GM21447 (cell line): ENCODE measurements at regions not wholly inside any gene's neighbourhood (a gene's known extent, or its start where the extent isn't known, plus 50 kb on each side); places are given as distances from the start of the nearest gene placed in this dataset.

ENCODE experiments used
- ATAC-seq: cut with Tn5 transposase; IDR thresholded peaks from one replicate; pipeline ENCODE4 v1.9.1; 2021; ENCODE audit not compliant: unreplicated experiment

- ATAC-seq: no peak
Measured at GRCh38 chr4:23547096-23547495, 342.8 kb downstream of the PPARGC1A start.

- ATAC-seq: no peak
Measured at GRCh38 chr4:23539969-23540569, 349.8 kb downstream of the PPARGC1A start.

GRCh38 chr4:23533859-23534258 is 356.0 kb downstream of the PPARGC1A start:
- no peak for ATAC-seq

DNA sequence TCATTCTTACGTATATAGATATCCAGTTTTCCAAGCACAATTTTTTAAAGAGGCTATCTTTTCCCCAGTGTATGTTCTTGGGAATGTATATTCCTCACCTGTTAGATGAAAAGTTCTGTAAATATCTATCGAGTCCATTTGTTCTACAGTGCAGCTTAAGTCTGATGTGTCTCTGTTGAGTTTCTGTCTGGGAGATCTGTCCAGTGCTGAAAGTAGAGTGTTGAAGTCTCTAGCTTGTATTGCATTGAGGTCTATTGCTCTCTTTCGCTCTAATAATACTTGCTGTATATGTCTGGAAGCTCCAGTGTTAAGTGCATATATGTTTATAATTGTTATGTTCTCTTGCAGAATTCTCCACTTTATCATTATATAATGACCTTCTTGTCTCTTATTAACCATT is 373.1 kb downstream of the PPARGC1A start:
- no peak for ATAC-seq

- ATAC-seq: no peak
Measured at GRCh38 chr4:23504083-23504482, 385.8 kb downstream of the PPARGC1A start.

DNA sequence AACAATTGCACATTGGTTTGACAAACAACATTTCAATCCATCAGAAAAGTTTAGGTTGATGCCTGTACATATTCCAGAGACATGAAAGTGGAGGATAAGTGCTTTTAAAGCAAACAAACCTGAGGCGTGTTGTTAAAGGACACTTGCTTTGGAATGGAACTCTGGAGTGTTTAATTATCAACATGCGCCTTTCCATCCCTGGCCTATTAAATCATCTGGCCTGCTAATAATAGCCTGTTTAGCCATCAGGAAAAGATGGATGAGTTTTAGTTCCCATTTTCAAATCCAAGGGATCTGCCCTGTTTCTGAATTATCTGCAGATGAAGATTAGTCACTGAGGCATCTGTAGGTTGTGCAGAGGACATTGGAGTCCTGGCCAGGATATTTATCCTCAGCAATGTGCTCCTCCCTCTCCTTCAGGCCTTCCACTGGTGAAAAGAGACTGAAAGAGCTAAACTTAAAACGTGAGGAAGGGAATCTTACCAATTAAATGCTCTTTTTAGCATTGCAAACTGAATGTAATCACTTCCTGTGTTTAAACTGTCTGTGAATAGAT is 388.9 kb downstream of the PPARGC1A start:
- no peak for ATAC-seq

DNA sequence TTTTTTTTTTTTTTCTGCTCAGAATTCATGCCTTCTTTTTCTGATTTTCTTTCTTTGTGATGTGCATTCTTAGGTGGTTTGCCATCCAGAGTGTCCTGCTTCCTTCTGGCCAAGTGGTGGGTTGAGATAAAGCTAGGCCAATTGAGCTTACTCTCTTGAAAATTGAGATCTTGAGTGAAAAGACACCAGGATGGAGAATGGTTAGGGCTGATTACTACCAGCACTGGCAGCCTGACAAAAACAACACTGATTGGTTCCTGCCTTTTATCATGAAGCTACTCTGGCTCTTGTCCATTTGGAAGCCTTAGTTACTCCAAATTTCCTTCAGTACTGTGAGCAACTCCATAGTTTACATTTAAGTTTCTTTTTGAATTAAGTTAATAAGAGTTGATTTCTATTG is 404.0 kb downstream of the PPARGC1A start:
- no peak for ATAC-seq

DNA sequence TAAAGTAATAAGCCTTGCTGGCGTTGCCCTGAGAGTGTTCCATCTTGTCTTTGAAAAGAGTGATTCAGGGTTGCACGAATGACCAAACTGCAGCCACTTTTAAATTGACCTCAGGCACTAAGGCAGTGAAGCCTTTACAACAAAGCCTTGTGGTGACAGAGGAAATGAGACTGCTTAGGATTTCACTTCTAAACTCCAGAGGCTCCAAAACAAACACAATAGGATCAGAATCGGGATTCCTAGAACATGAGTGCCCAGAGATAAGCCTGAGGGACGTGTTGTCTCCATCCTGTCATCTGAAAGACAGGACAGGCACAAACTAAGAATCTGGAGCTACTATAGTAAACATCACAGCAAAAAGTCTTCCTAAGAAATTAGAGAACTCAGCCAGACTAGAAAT is 405.2 kb downstream of the PPARGC1A start:
- ATAC-seq: no peak

DNA sequence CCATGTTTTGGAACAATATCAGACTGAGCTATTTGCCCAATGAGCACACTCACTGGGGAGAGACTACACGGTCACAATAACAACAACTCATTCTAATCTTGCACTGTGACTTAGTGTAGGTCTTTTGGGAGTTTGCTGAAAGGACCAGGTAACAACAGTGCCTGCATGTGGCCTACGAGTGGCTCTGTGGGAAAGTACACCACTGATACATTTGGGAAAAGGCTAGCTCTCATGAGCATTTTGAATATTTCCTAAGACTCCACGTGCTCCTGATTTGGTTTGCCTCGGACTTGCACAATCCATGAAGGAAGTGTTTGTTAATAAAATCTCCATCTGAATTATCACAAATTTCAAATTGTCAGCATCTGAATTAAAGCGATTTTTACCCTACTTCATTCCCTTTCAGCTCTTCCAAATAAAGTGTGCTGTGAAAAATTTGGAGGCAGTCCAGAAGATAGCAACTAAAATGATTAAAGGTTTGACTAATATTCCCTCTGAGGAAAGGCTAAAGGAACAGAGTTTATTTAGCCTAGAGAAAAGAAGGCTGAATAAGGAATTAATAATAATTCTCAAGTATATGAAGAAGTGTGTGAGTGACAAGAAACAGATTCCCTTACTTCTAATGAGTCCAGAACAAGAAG is 406.4 kb downstream of the PPARGC1A start:
- no peak for ATAC-seq

- no peak for ATAC-seq
Measured at GRCh38 chr4:23481566-23481965, 408.3 kb downstream of the PPARGC1A start.

GRCh38 chr4:23477905-23478304 is 411.9 kb downstream of the PPARGC1A start:
- ATAC-seq: no peak

GRCh38 chr4:23476515-23477090 is 413.2 kb downstream of the PPARGC1A start:
- ATAC-seq: no peak

- no peak for ATAC-seq
Measured at GRCh38 chr4:23463071-23463470, 426.8 kb downstream of the PPARGC1A start.

DNA sequence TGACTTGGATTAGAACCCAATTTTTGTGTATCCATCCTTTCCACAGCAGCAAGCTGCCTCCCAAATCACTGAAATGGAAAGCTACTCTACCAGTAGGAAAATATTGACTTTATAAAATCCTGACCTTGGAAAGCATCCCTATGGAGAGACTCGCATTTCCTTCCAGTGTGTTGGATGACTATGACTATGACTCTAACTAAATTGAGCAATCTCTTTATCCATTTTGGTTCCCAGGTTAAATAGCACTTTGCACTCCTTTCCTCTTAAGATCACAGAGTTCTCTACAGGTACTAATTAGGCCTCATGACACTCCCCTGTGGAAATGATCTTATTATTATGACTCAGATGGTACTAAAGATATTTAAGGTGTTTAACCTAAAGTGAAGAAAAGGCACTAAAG is 431.8 kb downstream of the PPARGC1A start:
- no peak for ATAC-seq

GRCh38 chr4:23456864-23457263 is 433.0 kb downstream of the PPARGC1A start:
- ATAC-seq: no peak

GRCh38 chr4:23455456-23456158 is 434.2 kb downstream of the PPARGC1A start:
- no peak for ATAC-seq

DNA sequence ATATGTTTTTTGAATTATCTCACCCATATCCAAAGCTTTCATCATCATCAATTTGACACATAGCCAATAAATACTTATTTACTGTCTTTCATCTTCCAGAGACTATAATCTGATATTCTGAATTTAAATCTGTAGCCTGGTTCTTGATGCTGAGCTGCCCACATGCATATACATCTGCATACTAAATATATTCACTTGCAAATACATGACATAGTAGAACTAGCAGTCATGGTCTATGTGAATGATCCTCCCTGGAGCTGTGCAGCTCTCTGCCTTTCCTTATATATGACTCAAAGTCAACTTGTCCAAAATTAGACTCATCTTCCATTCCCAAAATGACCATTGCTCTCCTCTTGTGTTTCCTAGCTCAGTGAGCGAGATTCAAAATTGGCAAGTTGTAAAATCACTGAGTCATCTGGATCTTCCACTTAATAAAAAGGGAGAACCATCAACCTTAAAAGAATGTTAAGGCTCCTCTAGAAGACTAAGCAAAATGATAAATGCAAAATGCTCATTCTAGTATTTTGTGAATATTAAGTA is 448.2 kb downstream of the PPARGC1A start:
- no peak for ATAC-seq

DNA sequence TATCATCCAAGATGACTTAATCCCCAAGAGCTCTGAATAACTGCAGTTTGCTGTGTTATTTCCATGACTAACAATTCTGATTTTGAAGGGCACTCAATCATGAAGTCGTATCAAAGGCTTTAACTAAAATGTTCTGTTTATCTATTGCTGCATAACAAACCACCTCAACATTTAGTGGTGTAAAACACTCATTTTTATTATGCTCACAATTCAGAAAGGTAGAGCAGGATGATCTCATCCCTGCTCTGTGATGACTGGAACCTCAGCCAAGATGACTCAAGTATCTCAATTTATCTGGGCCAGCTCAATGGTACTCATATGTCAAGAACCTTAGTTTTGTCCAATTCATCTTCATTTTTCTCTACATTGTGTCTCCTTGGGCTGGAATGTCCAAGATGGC is 451.1 kb downstream of the PPARGC1A start:
- no peak for ATAC-seq

DNA sequence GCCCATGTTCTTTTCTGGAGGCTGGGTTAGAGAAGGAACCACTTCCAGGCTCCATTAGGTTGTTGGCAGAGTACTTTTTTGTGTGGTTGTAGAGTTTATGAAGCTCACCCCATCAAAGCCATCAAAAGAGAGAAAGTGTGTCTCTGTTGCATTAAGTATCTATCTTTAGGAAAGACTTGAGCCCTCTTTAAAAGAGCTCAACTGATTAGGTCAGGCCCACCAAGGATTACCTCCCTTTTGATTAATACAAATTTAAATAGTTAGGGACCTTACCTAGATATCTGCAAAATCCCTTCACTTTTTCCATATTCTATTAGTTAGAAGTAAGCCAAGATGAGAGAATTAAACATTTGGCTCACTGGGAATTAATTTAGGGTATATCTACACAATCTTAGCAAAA is 460.4 kb downstream of the PPARGC1A start:
- ATAC-seq: no peak

DNA sequence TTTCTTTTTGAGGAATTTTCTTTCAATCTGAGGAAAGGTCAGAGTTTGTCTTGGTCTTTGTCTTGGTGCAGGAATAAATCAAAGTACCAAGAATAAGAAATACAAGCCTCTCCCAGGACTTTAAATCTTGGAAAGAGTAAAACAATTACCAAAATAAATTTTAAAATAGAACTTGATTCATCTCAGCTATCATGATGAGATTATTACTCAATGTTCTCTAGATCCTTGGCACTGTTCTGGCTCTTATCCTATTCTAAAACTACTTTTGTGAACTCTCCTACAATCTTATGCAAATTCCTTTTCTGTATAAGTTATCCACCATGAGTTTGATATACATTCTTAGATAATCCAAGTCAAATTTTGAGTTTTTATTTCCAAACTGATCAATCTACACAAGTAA is 464.3 kb downstream of the PPARGC1A start:
- ATAC-seq: no peak

DNA sequence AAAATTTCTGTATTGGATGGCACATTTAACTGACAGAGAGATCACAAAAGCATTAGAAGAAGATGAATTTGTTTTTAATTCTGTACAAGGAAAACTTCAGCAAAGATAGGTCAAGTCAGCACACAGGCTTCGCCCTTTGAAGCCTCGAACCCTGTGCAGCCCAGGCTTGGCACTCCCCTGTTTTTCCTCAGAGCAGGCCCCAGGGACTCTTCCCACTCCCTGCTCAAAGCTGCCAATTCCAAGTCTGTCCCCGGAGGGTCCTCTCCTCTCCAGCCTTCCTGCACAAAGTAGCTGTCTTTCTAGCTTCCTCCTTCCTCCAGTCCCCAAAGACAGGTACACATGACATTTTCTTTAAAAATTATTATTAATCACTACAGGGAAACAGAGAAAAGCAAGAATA is 466.3 kb downstream of the PPARGC1A start:
- no peak for ATAC-seq

GRCh38 chr4:23422878-23423277 is 467.0 kb downstream of the PPARGC1A start:
- no peak for ATAC-seq
